C4-2B (cell line): ENCODE measurements at regions not wholly inside any gene's neighbourhood (a gene's known extent, or its start where the extent isn't known, plus 50 kb on each side); places are given as distances from the start of the nearest gene placed in this dataset.

Experiments used
- CTCF ChIP-seq: fragments of 450-650 bp; conservative IDR thresholded peaks from 2 replicates; pipeline ENCODE4 v1.5.1; 2017; ENCODE audit warnings: mild to moderate bottlenecking
- ZFX ChIP-seq: fragments of 450-650 bp; IDR thresholded peaks from 2 replicates; pipeline ENCODE4 v1.6.1; 2017

- no peak for TF ChIP-seq CTCF
- no peak for TF ChIP-seq ZFX
Observed at GRCh38 chr22:48568736-48569330, 1258.8 kb downstream of the BRD1 start.
